SJCRH30 (cell line): ENCODE measurements at regions not wholly inside any gene's neighbourhood (a gene's known extent, or its start where the extent isn't known, plus 50 kb on each side); places are given as distances from the start of the nearest gene placed in this dataset.

ENCODE experiments used
- DNase-seq, 2 experiments: peaks; one replicate each; pipeline ENCODE4 v3.0.0-alpha.2; 2015 to 2020
- H3K27ac ChIP-seq: fragments of 250-450 bp; sonication (Bioruptor Pico); 2 replicates; pipeline ENCODE4 v1.5.1; 2020; ENCODE audit warnings: mild to moderate bottlenecking, moderate library complexity
- H3K27me3 ChIP-seq: fragments of 250-450 bp; sonication (Bioruptor Pico); 2 replicates; pipeline ENCODE4 v1.5.1; 2020; ENCODE audit warnings: mild to moderate bottlenecking, moderate library complexity
- H3K36me3 ChIP-seq: fragments of 250-450 bp; sonication (Bioruptor Pico); 2 replicates; pipeline ENCODE4 v1.5.1; 2020; ENCODE audit warnings: mild to moderate bottlenecking, moderate library complexity
- H3K4me1 ChIP-seq: fragments of 250-450 bp; sonication (Bioruptor Pico); 2 replicates; pipeline ENCODE4 v1.5.1; 2020; ENCODE audit warnings: mild to moderate bottlenecking, moderate library complexity
- H3K4me3 ChIP-seq: fragments of 250-450 bp; sonication (Bioruptor Pico); 2 replicates; pipeline ENCODE4 v1.5.1; 2020; ENCODE audit warnings: mild to moderate bottlenecking, moderate library complexity
- H3K9me3 ChIP-seq: fragments of 250-450 bp; sonication (Bioruptor Pico); replicated peaks from 2 replicates; pipeline ENCODE4 v1.5.1; 2020; ENCODE audit warnings: mild to moderate bottlenecking, moderate library complexity

DNA sequence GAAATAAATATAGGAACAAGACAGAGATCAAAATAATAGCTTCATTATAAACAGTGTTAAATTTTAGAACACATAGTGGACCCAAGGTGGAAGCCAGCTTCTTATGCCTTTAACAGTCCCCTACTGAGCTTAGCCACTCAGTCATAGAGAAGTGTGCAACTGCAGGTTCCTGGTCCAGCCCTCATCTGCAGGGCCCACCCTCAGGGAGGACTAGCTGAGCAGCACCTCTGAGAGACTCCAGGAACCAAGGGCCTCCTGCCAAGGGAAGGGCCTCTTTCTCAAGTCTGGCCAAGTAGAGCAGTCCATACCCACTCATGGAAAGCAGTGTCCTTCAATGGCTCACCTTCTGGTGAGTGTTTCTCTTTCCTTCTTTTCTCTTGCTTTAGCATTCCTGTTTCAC is 173.7 kb upstream of the PRPS1L1 start:
- no peaks in the 10 kb centered on the region for H3K27me3 ChIP-seq
- no peaks in the 10 kb centered on the region for H3K9me3 ChIP-seq
- H3K4me3 ChIP-seq = no peak overlapping the region
- H3K36me3 ChIP-seq = no peaks in the 10 kb centered on the region
- DNase-seq = no peak
- H3K27ac ChIP-seq = no peak overlapping the region
- peaks cover 4% of the 10 kb centered on the region for H3K4me1 ChIP-seq

GRCh38 chr7:18202315-18203045 is 174.8 kb upstream of the PRPS1L1 start:
- Histone ChIP-seq H3K36me3 (no peaks in the 10 kb centered on the region), H3K9me3 (no peaks in the 10 kb centered on the region), H3K27ac (no peak overlapping the region), H3K4me1 (peaks cover 6% of the 10 kb centered on the region), H3K4me3 (no peak overlapping the region), H3K27me3 (no peaks in the 10 kb centered on the region)
- no peak for DNase-seq

DNA sequence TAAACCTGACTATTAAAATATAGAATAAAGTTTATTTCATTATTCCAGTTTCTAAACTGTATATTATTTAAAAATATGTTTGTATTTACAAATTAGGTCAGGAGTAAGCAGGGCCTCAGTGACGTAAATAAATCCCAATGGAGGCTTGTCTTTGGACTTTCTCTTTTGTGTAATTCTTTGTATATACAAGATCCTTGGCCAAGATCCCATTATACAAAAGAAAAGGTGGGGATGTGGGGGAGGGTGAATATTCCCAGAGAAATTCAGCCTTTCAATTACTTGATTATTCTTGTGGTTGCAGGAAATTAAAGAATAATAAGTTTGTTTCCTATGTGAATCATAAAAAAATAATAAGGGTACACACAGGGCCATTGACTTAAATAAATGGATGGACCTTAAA is 178.7 kb upstream of the PRPS1L1 start:
- peaks cover 6% of the 10 kb centered on the region for H3K4me1 ChIP-seq
- no peak overlapping the region for H3K27ac ChIP-seq
- H3K36me3 ChIP-seq = no peaks in the 10 kb centered on the region
- no peak for DNase-seq
- no peaks in the 10 kb centered on the region for H3K27me3 ChIP-seq
- no peak overlapping the region for H3K4me3 ChIP-seq
- no peaks in the 10 kb centered on the region for H3K9me3 ChIP-seq

GRCh38 chr7:18208921-18209320 is 181.3 kb upstream of the PRPS1L1 start:
- Histone ChIP-seq H3K36me3 (no peaks in the 10 kb centered on the region), H3K4me1 (peaks cover 6% of the 10 kb centered on the region), H3K9me3 (no peaks in the 10 kb centered on the region), H3K27ac (no peak overlapping the region), H3K4me3 (no peak overlapping the region), H3K27me3 (no peaks in the 10 kb centered on the region)
- no peak for DNase-seq

DNA sequence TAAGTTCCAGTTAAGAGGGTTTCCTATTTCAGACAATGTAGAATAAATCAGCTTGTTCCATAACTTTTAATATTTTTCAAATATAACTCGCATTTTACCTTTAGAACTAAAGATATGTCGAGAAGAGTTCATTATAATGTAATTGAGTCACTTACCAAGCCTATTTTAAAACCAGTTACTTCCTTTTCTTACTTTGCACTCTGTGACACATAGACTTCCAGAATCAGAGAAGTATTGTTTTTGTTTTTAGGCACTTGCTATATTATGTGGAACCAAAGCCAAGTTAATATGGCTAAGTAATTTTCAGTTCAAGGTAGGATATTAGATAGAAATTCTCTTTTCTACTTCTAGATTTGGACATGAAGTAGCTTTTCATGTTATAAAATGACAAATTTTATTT is 182.7 kb upstream of the PRPS1L1 start:
- Histone ChIP-seq H3K27ac (no peak overlapping the region), H3K9me3 (no peaks in the 10 kb centered on the region), H3K4me3 (no peak overlapping the region), H3K4me1 (peaks cover 6% of the 10 kb centered on the region), H3K27me3 (no peaks in the 10 kb centered on the region), H3K36me3 (no peaks in the 10 kb centered on the region)
- DNase-seq = no peak

GRCh38 chr7:18210788-18211187 is 183.1 kb upstream of the PRPS1L1 start:
- no peaks in the 10 kb centered on the region for H3K9me3 ChIP-seq
- peaks cover 6% of the 10 kb centered on the region for H3K4me1 ChIP-seq
- no peaks in the 10 kb centered on the region for H3K36me3 ChIP-seq
- no peak for DNase-seq
- no peak overlapping the region for H3K27ac ChIP-seq
- no peaks in the 10 kb centered on the region for H3K27me3 ChIP-seq
- no peak overlapping the region for H3K4me3 ChIP-seq

GRCh38 chr7:18212308-18212707 is 184.7 kb upstream of the PRPS1L1 start:
- Histone ChIP-seq H3K4me1 (no peaks in the 10 kb centered on the region; the same call in 1 of the 2 replicates), H3K27me3 (no peaks in the 10 kb centered on the region), H3K9me3 (no peaks in the 10 kb centered on the region), H3K36me3 (no peaks in the 10 kb centered on the region), H3K27ac (no peak overlapping the region), H3K4me3 (no peak overlapping the region)
- no peak for DNase-seq

GRCh38 chr7:18212758-18213157 is 185.1 kb upstream of the PRPS1L1 start:
- Histone ChIP-seq H3K9me3 (no peaks in the 10 kb centered on the region), H3K27me3 (no peaks in the 10 kb centered on the region), H3K4me1 (no peaks in the 10 kb centered on the region; the same call in 1 of the 2 replicates), H3K36me3 (no peaks in the 10 kb centered on the region), H3K27ac (no peak overlapping the region), H3K4me3 (no peak overlapping the region)
- DNase-seq = no peak

DNA sequence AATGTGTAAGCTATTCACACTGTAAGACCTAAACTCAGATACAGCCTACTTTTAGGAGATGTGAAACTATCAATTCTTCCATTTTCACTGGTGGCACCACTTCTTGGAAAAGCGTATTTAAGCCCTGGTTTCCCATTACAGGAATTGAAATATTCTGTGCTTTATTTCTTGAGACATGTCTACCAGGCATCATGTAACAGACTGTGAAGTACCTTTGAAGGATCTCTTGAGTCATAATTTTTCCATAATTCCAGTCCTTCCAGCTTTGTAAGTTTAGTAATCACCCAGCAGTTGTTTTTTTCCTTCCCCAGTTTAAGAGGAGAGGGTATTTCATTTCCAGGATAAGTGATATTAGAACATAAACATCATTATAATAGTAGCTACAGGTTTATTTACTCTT is 186.0 kb upstream of the PRPS1L1 start:
- Histone ChIP-seq H3K36me3 (no peaks in the 10 kb centered on the region), H3K27ac (no peak overlapping the region), H3K27me3 (no peaks in the 10 kb centered on the region), H3K9me3 (no peaks in the 10 kb centered on the region), H3K4me1 (no peaks in the 10 kb centered on the region; the same call in 1 of the 2 replicates), H3K4me3 (no peak overlapping the region)
- DNase-seq = no peak

DNA sequence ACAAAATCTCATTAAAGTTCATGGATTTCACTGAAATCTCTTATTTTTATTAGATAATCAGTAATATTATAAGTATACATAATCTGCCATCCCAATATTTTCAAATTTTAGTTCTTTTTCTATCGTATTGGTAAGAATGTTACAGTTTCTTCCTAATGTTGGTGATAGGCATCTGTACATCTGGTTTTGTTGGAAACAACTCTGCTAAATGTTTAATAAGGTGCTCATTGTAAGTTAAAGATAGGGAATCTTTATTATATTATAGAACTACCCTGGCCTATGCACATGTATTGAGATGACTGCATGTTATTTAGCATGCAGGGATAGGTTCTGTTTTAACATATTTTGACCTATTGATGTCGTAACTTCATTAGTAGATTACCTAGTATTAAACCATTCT is 188.6 kb upstream of the PRPS1L1 start:
- H3K27ac ChIP-seq = no peak overlapping the region
- no peaks in the 10 kb centered on the region for H3K36me3 ChIP-seq
- H3K4me1 ChIP-seq = no peaks in the 10 kb centered on the region; the same call in 1 of the 2 replicates
- H3K9me3 ChIP-seq = no peaks in the 10 kb centered on the region
- DNase-seq = no peak
- H3K27me3 ChIP-seq = no peaks in the 10 kb centered on the region
- H3K4me3 ChIP-seq = no peak overlapping the region

- no peaks in the 10 kb centered on the region for H3K9me3 ChIP-seq
- no peak for DNase-seq
- no peaks in the 10 kb centered on the region for H3K36me3 ChIP-seq
Measured at GRCh38 chr7:18221377-18222293, 194.0 kb upstream of the PRPS1L1 start.

DNA sequence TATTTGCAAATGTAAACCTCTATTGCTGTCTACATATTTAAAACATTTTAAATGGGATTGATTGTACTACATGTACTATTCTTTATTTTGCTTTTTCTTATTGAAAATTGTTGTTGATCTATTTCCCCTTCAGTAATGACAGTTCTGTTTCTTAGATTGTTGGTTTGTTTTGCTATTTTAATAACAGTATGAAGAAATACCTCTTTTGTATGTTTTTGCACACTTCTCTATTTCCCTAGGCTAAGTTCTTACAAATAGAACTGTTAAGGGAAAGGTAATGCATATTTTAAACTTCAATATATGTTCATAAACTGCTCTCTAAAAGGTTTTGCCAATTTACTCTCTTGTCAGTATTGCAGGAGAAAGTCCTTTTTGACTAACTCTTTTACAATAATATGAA is 195.0 kb upstream of the PRPS1L1 start:
- no peak overlapping the region for H3K4me3 ChIP-seq
- H3K36me3 ChIP-seq = no peaks in the 10 kb centered on the region
- H3K9me3 ChIP-seq = no peaks in the 10 kb centered on the region
- H3K27ac ChIP-seq = no peak overlapping the region
- no peaks in the 10 kb centered on the region for H3K4me1 ChIP-seq
- DNase-seq = no peak
- no peaks in the 10 kb centered on the region for H3K27me3 ChIP-seq

More at GRCh38 chr7:18221377-18222293, 194.0 kb upstream of the PRPS1L1 start:
- no peak overlapping the region for H3K4me3 ChIP-seq
- H3K4me1 ChIP-seq = no peaks in the 10 kb centered on the region
- H3K27me3 ChIP-seq = no peaks in the 10 kb centered on the region
- H3K27ac ChIP-seq = no peak overlapping the region

- H3K4me3 ChIP-seq = no peak overlapping the region
- no peaks in the 10 kb centered on the region for H3K9me3 ChIP-seq
- H3K4me1 ChIP-seq = no peaks in the 10 kb centered on the region
- no peaks in the 10 kb centered on the region for H3K27me3 ChIP-seq
- no peaks in the 10 kb centered on the region for H3K36me3 ChIP-seq
- no peak overlapping the region for H3K27ac ChIP-seq
- no peak for DNase-seq
Measured at GRCh38 chr7:18224138-18224537, 196.5 kb upstream of the PRPS1L1 start.

- Histone ChIP-seq H3K4me3 (no peak overlapping the region), H3K27me3 (no peaks in the 10 kb centered on the region), H3K36me3 (no peaks in the 10 kb centered on the region), H3K9me3 (no peaks in the 10 kb centered on the region), H3K27ac (no peak overlapping the region), H3K4me1 (no peaks in the 10 kb centered on the region)
- DNase-seq = no peak
Measured at GRCh38 chr7:18225067-18225466, 197.4 kb upstream of the PRPS1L1 start.

- no peak overlapping the region for H3K4me3 ChIP-seq
- no peaks in the 10 kb centered on the region for H3K27me3 ChIP-seq
- H3K9me3 ChIP-seq = no peaks in the 10 kb centered on the region
- no peaks in the 10 kb centered on the region for H3K4me1 ChIP-seq
- no peak for DNase-seq
- H3K36me3 ChIP-seq = no peaks in the 10 kb centered on the region
- no peak overlapping the region for H3K27ac ChIP-seq
Measured at GRCh38 chr7:18226598-18226997, 199.0 kb upstream of the PRPS1L1 start.
